Vagina (tissue), 2 donors: ENCODE measurements at regions not wholly inside any gene's neighbourhood (a gene's known extent, or its start where the extent isn't known, plus 50 kb on each side); places are given as distances from the start of the nearest gene placed in this dataset.

ENCODE experiments used
- DNase-seq, 2 donors: peaks; one replicate each; pipeline ENCODE4 v3.0.0-alpha.2; 2017; ENCODE audit errors: extremely low spot score in 2 of 2
- H3K27ac ChIP-seq: fragments of 200-600 bp; sonication (generic); one replicate; pipeline ENCODE4 v1.5.1; 2019
- H3K27me3 ChIP-seq: fragments of 200-600 bp; sonication (generic); one replicate; pipeline ENCODE4 v1.5.1; 2019
- H3K36me3 ChIP-seq, 2 donors: fragments of 200-600 bp; sonication (generic); one replicate each; pipeline ENCODE4 v1.5.1; 2017 to 2019
- H3K4me1 ChIP-seq: fragments of 200-600 bp; sonication (generic); one replicate; pipeline ENCODE4 v1.5.1; 2019
- H3K4me3 ChIP-seq, 2 donors: fragments of 200-600 bp; sonication (generic); 1 replicate in 1 of 2; 2 replicates in 1 of 2; pipeline ENCODE4 v1.5.1; 2016 to 2019
- H3K9me3 ChIP-seq: fragments of 200-600 bp; sonication (generic); one replicate; pipeline ENCODE4 v1.5.1; 2019
- POLR2A ChIP-seq, 2 donors: fragments of 450-650 bp; IDR thresholded peaks; one replicate each; pipeline ENCODE4 v1.6.1; 2017; ENCODE audit warnings: antibody characterized with exemption in 2 of 2, mild to moderate bottlenecking in 2 of 2, moderate library complexity in 2 of 2
- POLR2AphosphoS5 ChIP-seq, 2 donors: sonication (generic); formaldehyde crosslinking; IDR thresholded peaks; one replicate each; pipeline ENCODE4 v1.9.0; 2017; ENCODE audit warnings: antibody characterized with exemption in 2 of 2, mild to moderate bottlenecking in 2 of 2, low read depth in 1 of 2; ENCODE audit not compliant: insufficient read depth in 1 of 2
- intact Hi-C: fragments of 100-400 bp; cut with DNase I; formaldehyde crosslinking; loops from one replicate; pipeline ENCODE4 v1.15.1; 2023
- TF ChIP-seq, protein P1 (sequence below), 3 experiments: fragments of 450-650 bp in 2 of 3; fragments of 200-600 bp in 1 of 3; sonication (generic) in 1 of 3; IDR thresholded peaks; one replicate each; pipeline ENCODE4 v1.5.1; 2017 to 2019; ENCODE audit warnings: antibody characterized with exemption in 3 of 3, mild to moderate bottlenecking in 2 of 3, moderate library complexity in 2 of 3

DNA sequence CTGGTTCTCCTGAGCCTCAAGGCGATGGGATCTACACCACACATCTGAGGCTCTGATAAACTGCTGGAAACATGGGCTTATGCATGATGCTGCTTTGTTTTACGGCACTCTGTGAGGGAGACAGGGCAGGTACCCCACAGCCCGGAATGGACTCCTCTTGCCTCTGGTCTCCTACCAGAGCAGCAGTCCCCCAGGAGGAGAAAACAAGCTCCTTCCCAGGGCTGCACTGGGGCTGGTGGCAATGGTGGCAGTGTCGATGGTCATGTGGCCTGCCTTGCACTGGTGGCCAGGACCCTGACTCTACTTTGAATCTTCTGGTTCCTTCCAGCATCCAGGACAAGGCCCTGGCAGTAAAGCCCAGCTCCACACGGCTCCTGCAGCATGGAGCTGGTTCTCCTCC, 79.4 kb downstream of the TOMM20 start:
- Histone ChIP-seq H3K4me3 (no peak overlapping the region), H3K9me3 (no peaks in the 10 kb centered on the region), H3K36me3 (no peaks in the 10 kb centered on the region), H3K27ac (peak overlapping the region; percentile 93), H3K27me3 (no peaks in the 10 kb centered on the region), H3K4me1 (peaks cover 28% of the 10 kb centered on the region)
- intact Hi-C loops = loop anchor here (5.0 kb wide), 1 partner anchor 52 kb away; no protein-coding TSS in a partner anchor
- TF ChIP-seq, protein P1, sequence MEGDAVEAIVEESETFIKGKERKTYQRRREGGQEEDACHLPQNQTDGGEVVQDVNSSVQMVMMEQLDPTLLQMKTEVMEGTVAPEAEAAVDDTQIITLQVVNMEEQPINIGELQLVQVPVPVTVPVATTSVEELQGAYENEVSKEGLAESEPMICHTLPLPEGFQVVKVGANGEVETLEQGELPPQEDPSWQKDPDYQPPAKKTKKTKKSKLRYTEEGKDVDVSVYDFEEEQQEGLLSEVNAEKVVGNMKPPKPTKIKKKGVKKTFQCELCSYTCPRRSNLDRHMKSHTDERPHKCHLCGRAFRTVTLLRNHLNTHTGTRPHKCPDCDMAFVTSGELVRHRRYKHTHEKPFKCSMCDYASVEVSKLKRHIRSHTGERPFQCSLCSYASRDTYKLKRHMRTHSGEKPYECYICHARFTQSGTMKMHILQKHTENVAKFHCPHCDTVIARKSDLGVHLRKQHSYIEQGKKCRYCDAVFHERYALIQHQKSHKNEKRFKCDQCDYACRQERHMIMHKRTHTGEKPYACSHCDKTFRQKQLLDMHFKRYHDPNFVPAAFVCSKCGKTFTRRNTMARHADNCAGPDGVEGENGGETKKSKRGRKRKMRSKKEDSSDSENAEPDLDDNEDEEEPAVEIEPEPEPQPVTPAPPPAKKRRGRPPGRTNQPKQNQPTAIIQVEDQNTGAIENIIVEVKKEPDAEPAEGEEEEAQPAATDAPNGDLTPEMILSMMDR (IDR thresholded peaks at IDR 0.05) = no peak
- no peak for TF ChIP-seq POLR2AphosphoS5 (IDR thresholded peaks at IDR 0.05; ENCODE audit: insufficient read depth in 1 of 2, low read depth in 1 of 2)
- TF ChIP-seq POLR2A (IDR thresholded peaks at IDR 0.05) = no peak
- DNase-seq = no peak

DNA sequence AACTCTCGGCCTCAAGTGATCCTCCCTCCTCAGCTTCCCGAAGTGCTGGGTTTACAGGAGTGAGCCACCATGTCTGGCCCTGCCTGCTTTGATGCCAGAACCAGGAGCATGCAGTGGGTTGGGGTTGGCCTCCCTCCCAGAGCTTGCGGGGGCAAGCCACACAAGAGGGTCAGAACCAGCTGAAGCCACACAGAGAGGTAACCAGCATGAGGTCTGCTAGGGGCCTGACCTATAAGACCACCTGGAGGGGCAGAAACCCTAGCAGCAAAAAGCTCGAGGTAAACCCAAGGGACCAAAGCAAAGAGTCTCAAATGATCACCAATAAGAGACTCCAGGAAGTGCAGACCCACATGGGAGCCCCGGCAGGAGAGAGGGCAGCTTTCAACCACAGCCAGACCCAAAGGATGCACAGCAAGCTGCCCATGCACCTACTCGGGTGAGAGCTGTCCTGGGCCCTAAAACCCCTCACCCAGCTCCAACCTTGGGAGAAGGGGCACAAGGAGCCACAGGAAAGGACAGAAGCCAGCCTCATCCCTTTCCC, 81.2 kb downstream of the TOMM20 start:
- intact Hi-C loops = loop anchor here (5.0 kb wide), 1 partner anchor 50 kb away; no protein-coding TSS in a partner anchor

DNA sequence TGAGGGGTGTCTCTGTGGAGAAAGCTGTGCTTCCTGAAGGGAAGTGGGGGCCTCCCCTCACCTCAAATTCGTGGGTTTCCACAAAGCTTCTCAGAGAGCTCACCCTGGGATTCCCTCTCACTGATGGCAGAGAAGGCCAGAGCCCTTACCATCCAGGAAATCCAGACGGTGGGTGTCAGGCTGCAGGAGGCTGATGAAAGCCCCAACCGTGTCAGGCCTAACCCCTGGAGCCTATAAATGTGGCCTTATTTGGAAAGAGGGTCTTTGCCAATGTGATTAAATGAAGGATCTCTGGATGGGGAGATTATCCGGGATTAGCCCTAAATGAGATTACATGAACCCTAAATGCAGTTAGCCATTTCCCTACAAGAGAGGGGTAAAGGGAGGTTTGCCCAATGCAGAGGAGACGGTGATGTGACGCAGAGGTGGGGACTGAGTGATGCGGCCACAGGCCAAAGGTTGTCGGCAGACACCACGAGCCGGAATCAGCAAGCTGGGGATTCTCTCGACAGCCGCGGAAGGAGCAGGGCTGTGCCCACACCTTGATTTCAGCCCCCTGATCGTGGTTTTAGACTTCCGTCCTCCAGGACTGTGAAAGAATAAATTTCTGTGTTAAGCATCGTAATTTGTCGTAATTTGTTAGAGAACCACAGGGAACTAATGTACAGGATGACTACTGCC, 82.6 kb downstream of the TOMM20 start:
- H3K9me3 ChIP-seq = no peaks in the 10 kb centered on the region
- no peak for DNase-seq
- H3K36me3 ChIP-seq = no peaks in the 10 kb centered on the region
- no peaks in the 10 kb centered on the region for H3K27me3 ChIP-seq
- H3K27ac ChIP-seq = no peak overlapping the region
- H3K4me1 ChIP-seq = peaks cover 28% of the 10 kb centered on the region
- H3K4me3 ChIP-seq = no peak overlapping the region
- intact Hi-C loops = loop anchor here (5.0 kb wide), 1 partner anchor 49 kb away; no protein-coding TSS in a partner anchor
- TF ChIP-seq POLR2A (IDR thresholded peaks at IDR 0.05) = no peak
- TF ChIP-seq, protein P1 (IDR thresholded peaks at IDR 0.05) = no peak
- TF ChIP-seq POLR2AphosphoS5 (IDR thresholded peaks at IDR 0.05; ENCODE audit: insufficient read depth in 1 of 2, low read depth in 1 of 2) = no peak

More for the DNA sequence above, 81.2 kb downstream of the TOMM20 start:
- no peak for DNase-seq
- H3K27ac ChIP-seq = peak overlapping the region; percentile 93
- H3K27me3 ChIP-seq = no peaks in the 10 kb centered on the region
- H3K4me1 ChIP-seq = peaks cover 28% of the 10 kb centered on the region
- no peak overlapping the region for H3K4me3 ChIP-seq
- TF ChIP-seq POLR2AphosphoS5 (IDR thresholded peaks at IDR 0.05; ENCODE audit: insufficient read depth in 1 of 2, low read depth in 1 of 2) (no peak), POLR2A (IDR thresholded peaks at IDR 0.05) (no peak)
- TF ChIP-seq, protein P1 (IDR thresholded peaks at IDR 0.05) = no peak
- H3K36me3 ChIP-seq = no peaks in the 10 kb centered on the region
- no peaks in the 10 kb centered on the region for H3K9me3 ChIP-seq

DNA sequence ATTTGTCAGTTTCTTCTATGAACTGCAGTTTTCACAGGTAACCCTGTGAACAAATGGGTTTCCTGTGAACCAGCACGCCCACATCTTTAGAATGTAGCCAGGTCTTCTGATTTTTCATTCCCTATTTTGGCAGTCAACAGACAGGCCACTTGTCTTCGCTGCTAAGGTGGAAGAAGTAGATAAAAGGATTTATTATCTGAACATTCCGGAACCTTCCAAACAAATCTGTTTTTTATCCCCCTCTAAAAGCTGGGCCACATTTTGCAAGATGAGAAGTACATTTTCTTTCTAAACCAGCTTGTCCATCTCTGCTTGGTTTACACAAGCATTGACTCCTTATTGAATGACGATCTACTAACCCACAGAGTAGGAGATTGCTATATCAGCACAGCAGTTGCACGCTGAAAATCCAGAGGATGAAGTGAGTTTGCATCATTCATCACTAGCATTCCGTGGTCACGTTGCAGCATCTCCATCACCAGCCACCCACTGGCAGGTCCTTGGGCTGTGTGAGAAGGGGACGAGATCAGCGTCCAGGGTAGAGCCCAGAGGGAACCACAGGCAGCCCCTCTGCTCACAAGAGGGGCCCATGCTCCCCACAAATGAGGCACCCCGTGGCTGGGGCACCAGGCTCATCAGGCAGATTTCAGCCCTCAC, 83.5 kb downstream of the TOMM20 start:
- no peak overlapping the region for H3K4me3 ChIP-seq
- H3K36me3 ChIP-seq = no peaks in the 10 kb centered on the region
- peaks cover 22% of the 10 kb centered on the region for H3K4me1 ChIP-seq
- H3K9me3 ChIP-seq = no peaks in the 10 kb centered on the region
- no peak for DNase-seq
- no peak overlapping the region for H3K27ac ChIP-seq
- intact Hi-C loops = loop anchor here (5.0 kb wide), 1 partner anchor 48 kb away; no protein-coding TSS in a partner anchor
- no peak for TF ChIP-seq POLR2AphosphoS5 (IDR thresholded peaks at IDR 0.05; ENCODE audit: insufficient read depth in 1 of 2, low read depth in 1 of 2)
- TF ChIP-seq, protein P1 (IDR thresholded peaks at IDR 0.05) = no peak
- no peak for TF ChIP-seq POLR2A (IDR thresholded peaks at IDR 0.05)
- no peaks in the 10 kb centered on the region for H3K27me3 ChIP-seq
